ENCODE measurements at regions not wholly inside any gene's neighbourhood (a gene's known extent, or its start where the extent isn't known, plus 50 kb on each side); places are given as distances from the start of the nearest gene placed in this dataset.

GRCh38 chr9:89801341-89801740, 196.5 kb downstream of the GADD45G start:
- no peak for TF ChIP-seq NFIC (IDR thresholded peaks at IDR 0.05)
- TF ChIP-seq RAD21 (IDR thresholded peaks at IDR 0.05; ENCODE audit: low read depth), result no peak
- TF ChIP-seq TAF1 (IDR thresholded peaks at IDR 0.05; ENCODE audit: low read depth), result no peak
- TF ChIP-seq EP300 (IDR thresholded peaks at IDR 0.05; ENCODE audit: borderline replicate concordance), result no peak

DNA sequence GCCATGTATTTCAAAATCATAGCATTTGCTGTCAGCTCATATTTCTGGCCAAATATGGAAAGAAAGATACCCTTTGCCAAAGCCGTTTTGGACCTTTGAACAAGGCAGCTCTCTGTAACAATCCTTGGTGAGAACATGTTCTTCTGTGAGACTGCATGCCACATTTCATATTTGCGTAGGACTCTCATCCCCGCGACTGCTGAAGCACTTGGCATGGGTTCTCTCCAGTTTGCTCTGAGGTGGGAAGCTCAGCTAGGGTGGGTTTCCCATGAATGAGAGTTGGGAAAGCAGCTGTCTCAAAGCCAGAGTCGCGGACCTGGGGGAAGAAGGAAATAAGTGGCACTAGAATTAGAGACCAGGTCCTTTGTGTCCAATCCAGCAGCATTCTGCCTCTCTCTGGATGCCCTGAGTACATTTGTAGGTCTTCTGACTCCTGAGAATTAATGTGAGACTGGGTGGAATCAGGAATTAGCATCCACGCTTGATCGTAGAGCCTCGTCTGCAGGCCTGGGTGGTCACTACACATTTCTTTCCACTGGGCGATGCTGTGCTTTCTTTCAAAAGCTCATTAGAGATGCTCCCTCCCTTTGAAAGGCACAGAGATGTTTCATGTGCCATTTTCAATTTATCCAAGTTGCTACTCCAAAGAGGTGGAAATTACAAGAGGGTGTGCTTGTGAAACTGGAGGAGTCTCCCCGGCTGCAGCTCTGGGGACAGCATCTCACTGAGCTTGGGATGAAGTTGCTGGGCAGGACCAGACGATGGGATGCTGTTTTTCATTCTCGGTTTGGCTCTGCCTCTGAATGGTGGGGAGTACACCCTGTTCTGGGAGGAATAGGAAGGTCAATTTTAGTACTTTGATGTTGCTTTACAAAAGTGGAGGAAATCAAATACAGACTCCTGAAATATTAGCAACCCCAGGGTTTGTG, 197.2 kb downstream of the GADD45G start:
- TF ChIP-seq, protein P1, sequence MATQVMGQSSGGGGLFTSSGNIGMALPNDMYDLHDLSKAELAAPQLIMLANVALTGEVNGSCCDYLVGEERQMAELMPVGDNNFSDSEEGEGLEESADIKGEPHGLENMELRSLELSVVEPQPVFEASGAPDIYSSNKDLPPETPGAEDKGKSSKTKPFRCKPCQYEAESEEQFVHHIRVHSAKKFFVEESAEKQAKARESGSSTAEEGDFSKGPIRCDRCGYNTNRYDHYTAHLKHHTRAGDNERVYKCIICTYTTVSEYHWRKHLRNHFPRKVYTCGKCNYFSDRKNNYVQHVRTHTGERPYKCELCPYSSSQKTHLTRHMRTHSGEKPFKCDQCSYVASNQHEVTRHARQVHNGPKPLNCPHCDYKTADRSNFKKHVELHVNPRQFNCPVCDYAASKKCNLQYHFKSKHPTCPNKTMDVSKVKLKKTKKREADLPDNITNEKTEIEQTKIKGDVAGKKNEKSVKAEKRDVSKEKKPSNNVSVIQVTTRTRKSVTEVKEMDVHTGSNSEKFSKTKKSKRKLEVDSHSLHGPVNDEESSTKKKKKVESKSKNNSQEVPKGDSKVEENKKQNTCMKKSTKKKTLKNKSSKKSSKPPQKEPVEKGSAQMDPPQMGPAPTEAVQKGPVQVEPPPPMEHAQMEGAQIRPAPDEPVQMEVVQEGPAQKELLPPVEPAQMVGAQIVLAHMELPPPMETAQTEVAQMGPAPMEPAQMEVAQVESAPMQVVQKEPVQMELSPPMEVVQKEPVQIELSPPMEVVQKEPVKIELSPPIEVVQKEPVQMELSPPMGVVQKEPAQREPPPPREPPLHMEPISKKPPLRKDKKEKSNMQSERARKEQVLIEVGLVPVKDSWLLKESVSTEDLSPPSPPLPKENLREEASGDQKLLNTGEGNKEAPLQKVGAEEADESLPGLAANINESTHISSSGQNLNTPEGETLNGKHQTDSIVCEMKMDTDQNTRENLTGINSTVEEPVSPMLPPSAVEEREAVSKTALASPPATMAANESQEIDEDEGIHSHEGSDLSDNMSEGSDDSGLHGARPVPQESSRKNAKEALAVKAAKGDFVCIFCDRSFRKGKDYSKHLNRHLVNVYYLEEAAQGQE (IDR thresholded peaks at IDR 0.05; ENCODE audit: low read depth), result no peak
- TF ChIP-seq YY1 (IDR thresholded peaks at IDR 0.05; ENCODE audit: low read depth) (no peak), EP300 (IDR thresholded peaks at IDR 0.05; ENCODE audit: borderline replicate concordance) (no peak), TAF1 (IDR thresholded peaks at IDR 0.05; ENCODE audit: low read depth) (no peak)

- TF ChIP-seq TCF12 (IDR thresholded peaks at IDR 0.05; ENCODE audit: low read depth) (no peak), YY1 (IDR thresholded peaks at IDR 0.05; ENCODE audit: low read depth) (no peak), TEAD4 (IDR thresholded peaks at IDR 0.05) (no peak), EGR1 (IDR thresholded peaks at IDR 0.05) (no peak), CEBPB (IDR thresholded peaks at IDR 0.05) (no peak), ZBTB7A (IDR thresholded peaks at IDR 0.05; ENCODE audit: low read depth) (no peak), TAF1 (IDR thresholded peaks at IDR 0.05; ENCODE audit: low read depth) (no peak)
- TF ChIP-seq, protein P1 (IDR thresholded peaks at IDR 0.05; ENCODE audit: low read depth), result no peak
Observed at GRCh38 chr9:89802781-89803355, 198.1 kb downstream of the GADD45G start.

DNA sequence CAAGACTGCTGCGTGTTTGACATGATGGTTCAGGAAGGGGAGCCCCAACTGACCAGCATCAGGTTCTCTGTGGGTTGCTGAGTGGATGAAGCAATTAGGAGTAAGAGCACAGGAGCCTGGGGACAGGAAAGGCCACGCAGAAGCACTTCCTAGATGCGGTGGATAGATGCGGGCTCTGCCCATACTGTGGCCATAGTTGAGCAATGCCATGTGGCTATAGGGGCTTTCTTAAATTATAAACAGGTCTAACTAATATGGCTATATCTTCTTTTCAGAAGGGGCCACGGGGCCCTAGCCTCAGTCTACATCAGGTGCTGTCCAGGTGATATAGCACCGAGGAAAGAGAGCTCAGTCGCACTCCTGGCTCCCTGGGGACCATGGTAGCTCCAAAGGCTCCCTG, 198.6 kb downstream of the GADD45G start:
- TF ChIP-seq CREB1 (IDR thresholded peaks at IDR 0.05; ENCODE audit: low read depth), result no peak
- no peak for TF ChIP-seq TCF12 (IDR thresholded peaks at IDR 0.05; ENCODE audit: low read depth)
- TF ChIP-seq EP300 (IDR thresholded peaks at IDR 0.05; ENCODE audit: borderline replicate concordance), result no peak
- TF ChIP-seq TAF1 (IDR thresholded peaks at IDR 0.05; ENCODE audit: low read depth), result no peak
- TF ChIP-seq YY1 (IDR thresholded peaks at IDR 0.05; ENCODE audit: low read depth), result no peak
- TF ChIP-seq RAD21 (IDR thresholded peaks at IDR 0.05; ENCODE audit: low read depth), result no peak
- no peak for TF ChIP-seq USF1 (IDR thresholded peaks at IDR 0.05)
- no peak for TF ChIP-seq MAX (IDR thresholded peaks at IDR 0.05)
- TF ChIP-seq CEBPB (IDR thresholded peaks at IDR 0.05), result no peak

GRCh38 chr9:89804766-89805531, 200.1 kb downstream of the GADD45G start:
- TF ChIP-seq TCF12 (IDR thresholded peaks at IDR 0.05; ENCODE audit: low read depth) (no peak), TEAD4 (IDR thresholded peaks at IDR 0.05) (no peak), FOXM1 (IDR thresholded peaks at IDR 0.05; ENCODE audit: borderline replicate concordance, low read depth) (no peak), CREB1 (IDR thresholded peaks at IDR 0.05; ENCODE audit: low read depth) (no peak), EGR1 (IDR thresholded peaks at IDR 0.05) (no peak), ZBTB7A (IDR thresholded peaks at IDR 0.05; ENCODE audit: low read depth) (no peak), CEBPB (IDR thresholded peaks at IDR 0.05) (no peak), RAD21 (IDR thresholded peaks at IDR 0.05; ENCODE audit: low read depth) (no peak), MAX (IDR thresholded peaks at IDR 0.05) (no peak), TAF1 (IDR thresholded peaks at IDR 0.05; ENCODE audit: low read depth) (no peak), NFIC (IDR thresholded peaks at IDR 0.05) (no peak), USF1 (IDR thresholded peaks at IDR 0.05) (no peak), EP300 (IDR thresholded peaks at IDR 0.05; ENCODE audit: borderline replicate concordance) (no peak), YY1 (IDR thresholded peaks at IDR 0.05; ENCODE audit: low read depth) (no peak)
- TF ChIP-seq, protein P1 (IDR thresholded peaks at IDR 0.05; ENCODE audit: low read depth), result no peak
